ENCODE measurements at regions not wholly inside any gene's neighbourhood (a gene's known extent, or its start where the extent isn't known, plus 50 kb on each side); places are given as distances from the start of the nearest gene placed in this dataset.

- BruUV-seq (replicated peaks): no TSS peak
- Histone ChIP-seq H3K4me1 (ENCODE audit: insufficient read depth, low read length) (no peaks in the 10 kb centered on the region), H3K36me3 (replicated peaks in 1 of 2; ENCODE audit: control insufficient read depth in 1 of 2, insufficient read depth in 2 of 2, low read length in 2 of 2) (no peaks in the 10 kb centered on the region), H3K4me2 (ENCODE audit: low read depth, low read length) (no peak overlapping the region), H3K27ac (ENCODE audit: extremely low read length, insufficient read depth, low read length) (no peak overlapping the region), H3K4me3 (replicated peaks in 1 of 3; ENCODE audit: insufficient read depth in 1 of 3, low read depth in 2 of 3, low read length in 3 of 3) (no peak overlapping the region), H3K79me2 (ENCODE audit: insufficient read depth, low read length) (no peaks in the 10 kb centered on the region), H2AFZ (ENCODE audit: low read length) (no peak overlapping the region), H3K9me3 (ENCODE audit: low read length) (no peaks in the 10 kb centered on the region), H4K20me1 (ENCODE audit: insufficient read depth, low read length) (no peaks in the 10 kb centered on the region), H3K27me3 (ENCODE audit: control insufficient read depth in 1 of 2, insufficient read depth in 2 of 2, low read length in 2 of 2) (no peaks in the 10 kb centered on the region; a peak in 1 of 5 replicates), H3K9ac (ENCODE audit: insufficient read depth, low read depth, low read length) (no peak overlapping the region)
- in situ Hi-C loops (cut with HindIII; ENCODE audit: extremely low pct_ligation_motif_present, low pct_unique_long_range_greater_than_20kb) (no loop called here), intact Hi-C loops (cut with micrococcal nuclease; ENCODE audit: unreplicated experiment) (no loop called here)
- TF ChIP-seq WIZ (CRISPR knock-in tag; IDR thresholded peaks at IDR 0.05): no peak
- TF ChIP-seq, protein P1, sequence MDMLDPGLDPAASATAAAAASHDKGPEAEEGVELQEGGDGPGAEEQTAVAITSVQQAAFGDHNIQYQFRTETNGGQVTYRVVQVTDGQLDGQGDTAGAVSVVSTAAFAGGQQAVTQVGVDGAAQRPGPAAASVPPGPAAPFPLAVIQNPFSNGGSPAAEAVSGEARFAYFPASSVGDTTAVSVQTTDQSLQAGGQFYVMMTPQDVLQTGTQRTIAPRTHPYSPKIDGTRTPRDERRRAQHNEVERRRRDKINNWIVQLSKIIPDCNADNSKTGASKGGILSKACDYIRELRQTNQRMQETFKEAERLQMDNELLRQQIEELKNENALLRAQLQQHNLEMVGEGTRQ (IDR thresholded peaks at IDR 0.05; ENCODE audit: low read depth, low read length): 0 out of 2 replicates have a peak, but pooled peaks have one; percentile 11
- TF ChIP-seq, protein P1 (CRISPR knock-in tag; IDR thresholded peaks at IDR 0.05; ENCODE audit: borderline replicate concordance): no peak
- TF ChIP-seq RAD51 (IDR thresholded peaks at IDR 0.05; ENCODE audit: borderline replicate concordance): peak; percentile 56; the same call in 1 of the 2 replicates
- no peak for FAIRE-seq
- WGBS (ENCODE audit: low lambda C conversion rate): 28% methylated on average over 7 of the region's 7 CpGs
- ATAC-seq: no peak
- DNase-seq (ENCODE audit: low spot score): no peak
- ChIA-PET POLR2A (no interaction called here), CTCF (ENCODE audit: low intra/inter-chr PET ratio, low total read pairs) (no interaction called here)
Measured at GRCh38 chr2:78780864-78781583, 244.5 kb upstream of the REG3G start.

GRCh38 chr2:78782196-78782595 is 243.3 kb upstream of the REG3G start:
- Histone ChIP-seq H3K27me3 (ENCODE audit: control insufficient read depth in 1 of 2, insufficient read depth in 2 of 2, low read length in 2 of 2) (no peaks in the 10 kb centered on the region; a peak in 1 of 5 replicates), H3K36me3 (replicated peaks in 1 of 2; ENCODE audit: control insufficient read depth in 1 of 2, insufficient read depth in 2 of 2, low read length in 2 of 2) (no peaks in the 10 kb centered on the region), H4K20me1 (ENCODE audit: insufficient read depth, low read length) (no peaks in the 10 kb centered on the region), H2AFZ (ENCODE audit: low read length) (no peak overlapping the region), H3K4me3 (replicated peaks in 1 of 3; ENCODE audit: insufficient read depth in 1 of 3, low read depth in 2 of 3, low read length in 3 of 3) (no peak overlapping the region), H3K79me2 (ENCODE audit: insufficient read depth, low read length) (no peaks in the 10 kb centered on the region), H3K27ac (ENCODE audit: extremely low read length, insufficient read depth, low read length) (no peak overlapping the region), H3K9me3 (ENCODE audit: low read length) (no peaks in the 10 kb centered on the region), H3K4me1 (ENCODE audit: insufficient read depth, low read length) (no peaks in the 10 kb centered on the region), H3K4me2 (ENCODE audit: low read depth, low read length) (no peak overlapping the region), H3K9ac (ENCODE audit: insufficient read depth, low read depth, low read length) (no peak overlapping the region)
- FAIRE-seq: no peak
- intact Hi-C loops (cut with micrococcal nuclease; ENCODE audit: unreplicated experiment) (no loop called here), in situ Hi-C loops (cut with HindIII; ENCODE audit: extremely low pct_ligation_motif_present, low pct_unique_long_range_greater_than_20kb) (no loop called here)
- POLR2A ChIA-PET: no interaction called here
- 0% methylated on average over 4 of the region's 4 CpGs for WGBS (ENCODE audit: low lambda C conversion rate)
- peak; percentile 60; the same call in 1 of the 3 replicates for ATAC-seq
- CTCF ChIA-PET (ENCODE audit: low intra/inter-chr PET ratio, low total read pairs): no interaction called here
- no TSS peak for BruUV-seq (replicated peaks)
- no peak for DNase-seq (ENCODE audit: low spot score)
- TF ChIP-seq RAD51 (IDR thresholded peaks at IDR 0.05; ENCODE audit: borderline replicate concordance): no peak
- TF ChIP-seq, protein P2, sequence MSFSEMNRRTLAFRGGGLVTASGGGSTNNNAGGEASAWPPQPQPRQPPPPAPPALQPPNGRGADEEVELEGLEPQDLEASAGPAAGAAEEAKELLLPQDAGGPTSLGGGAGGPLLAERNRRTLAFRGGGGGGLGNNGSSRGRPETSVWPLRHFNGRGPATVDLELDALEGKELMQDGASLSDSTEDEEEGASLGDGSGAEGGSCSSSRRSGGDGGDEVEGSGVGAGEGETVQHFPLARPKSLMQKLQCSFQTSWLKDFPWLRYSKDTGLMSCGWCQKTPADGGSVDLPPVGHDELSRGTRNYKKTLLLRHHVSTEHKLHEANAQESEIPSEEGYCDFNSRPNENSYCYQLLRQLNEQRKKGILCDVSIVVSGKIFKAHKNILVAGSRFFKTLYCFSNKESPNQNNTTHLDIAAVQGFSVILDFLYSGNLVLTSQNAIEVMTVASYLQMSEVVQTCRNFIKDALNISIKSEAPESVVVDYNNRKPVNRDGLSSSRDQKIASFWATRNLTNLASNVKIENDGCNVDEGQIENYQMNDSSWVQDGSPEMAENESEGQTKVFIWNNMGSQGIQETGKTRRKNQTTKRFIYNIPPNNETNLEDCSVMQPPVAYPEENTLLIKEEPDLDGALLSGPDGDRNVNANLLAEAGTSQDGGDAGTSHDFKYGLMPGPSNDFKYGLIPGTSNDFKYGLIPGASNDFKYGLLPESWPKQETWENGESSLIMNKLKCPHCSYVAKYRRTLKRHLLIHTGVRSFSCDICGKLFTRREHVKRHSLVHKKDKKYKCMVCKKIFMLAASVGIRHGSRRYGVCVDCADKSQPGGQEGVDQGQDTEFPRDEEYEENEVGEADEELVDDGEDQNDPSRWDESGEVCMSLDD (CRISPR knock-in tag; IDR thresholded peaks at IDR 0.05; ENCODE audit: borderline replicate concordance): no peak
- no peak for TF ChIP-seq ZSCAN21 (CRISPR knock-in tag; IDR thresholded peaks at IDR 0.05; ENCODE audit: borderline replicate concordance)
- TF ChIP-seq SMAD1 (CRISPR knock-in tag; IDR thresholded peaks at IDR 0.05; ENCODE audit: borderline replicate concordance, low read depth): no peak
- TF ChIP-seq, protein P3, sequence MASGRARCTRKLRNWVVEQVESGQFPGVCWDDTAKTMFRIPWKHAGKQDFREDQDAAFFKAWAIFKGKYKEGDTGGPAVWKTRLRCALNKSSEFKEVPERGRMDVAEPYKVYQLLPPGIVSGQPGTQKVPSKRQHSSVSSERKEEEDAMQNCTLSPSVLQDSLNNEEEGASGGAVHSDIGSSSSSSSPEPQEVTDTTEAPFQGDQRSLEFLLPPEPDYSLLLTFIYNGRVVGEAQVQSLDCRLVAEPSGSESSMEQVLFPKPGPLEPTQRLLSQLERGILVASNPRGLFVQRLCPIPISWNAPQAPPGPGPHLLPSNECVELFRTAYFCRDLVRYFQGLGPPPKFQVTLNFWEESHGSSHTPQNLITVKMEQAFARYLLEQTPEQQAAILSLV (CRISPR knock-in tag; IDR thresholded peaks at IDR 0.05; ENCODE audit: borderline replicate concordance): no peak
- TF ChIP-seq ZFP36 (IDR thresholded peaks at IDR 0.05; ENCODE audit: borderline replicate concordance, low read depth, low read length, partially characterized antibody): no peak
- no peak for TF ChIP-seq ZKSCAN1 (IDR thresholded peaks at IDR 0.05; ENCODE audit: low read length)
- TF ChIP-seq ZNF709 (CRISPR knock-in tag; IDR thresholded peaks at IDR 0.05): no peak

Data from HepG2 (cell line).